ENCODE measurements at regions not wholly inside any gene's neighbourhood (a gene's known extent, or its start where the extent isn't known, plus 50 kb on each side); places are given as distances from the start of the nearest gene placed in this dataset.

DNA sequence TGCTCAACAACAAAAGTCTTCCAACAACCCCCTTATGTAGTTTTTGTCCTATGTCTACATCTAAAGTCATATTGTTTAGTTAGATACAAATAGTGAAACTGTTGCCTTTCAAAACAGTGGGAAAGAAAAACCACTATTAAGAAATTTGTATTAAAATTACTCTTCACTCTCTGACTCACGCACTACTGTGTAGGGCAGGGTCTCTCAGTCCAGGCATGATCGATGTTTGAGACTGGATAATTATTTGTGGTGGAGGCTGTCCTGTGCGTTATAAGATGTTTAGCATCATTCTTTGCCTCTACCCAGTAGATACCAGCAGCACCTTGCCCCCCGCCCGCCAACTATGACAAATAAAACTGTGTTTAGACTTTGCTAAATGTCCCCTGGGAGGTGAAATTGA is 369.4 kb upstream of the ZEB2 start:
- H3K36me3 Mint-ChIP-seq (ENCODE audit: low read depth) = no peaks in the 10 kb centered on the region
- no peak overlapping the region for H3K27ac Mint-ChIP-seq
- no peaks in the 10 kb centered on the region for H3K4me1 Mint-ChIP-seq (ENCODE audit: low read depth)
- no peaks in the 10 kb centered on the region for H3K9me3 Mint-ChIP-seq
- H3K4me3 Mint-ChIP-seq = no peak overlapping the region
- no peaks in the 10 kb centered on the region for H3K27me3 Mint-ChIP-seq (ENCODE audit: low read depth)

DNA sequence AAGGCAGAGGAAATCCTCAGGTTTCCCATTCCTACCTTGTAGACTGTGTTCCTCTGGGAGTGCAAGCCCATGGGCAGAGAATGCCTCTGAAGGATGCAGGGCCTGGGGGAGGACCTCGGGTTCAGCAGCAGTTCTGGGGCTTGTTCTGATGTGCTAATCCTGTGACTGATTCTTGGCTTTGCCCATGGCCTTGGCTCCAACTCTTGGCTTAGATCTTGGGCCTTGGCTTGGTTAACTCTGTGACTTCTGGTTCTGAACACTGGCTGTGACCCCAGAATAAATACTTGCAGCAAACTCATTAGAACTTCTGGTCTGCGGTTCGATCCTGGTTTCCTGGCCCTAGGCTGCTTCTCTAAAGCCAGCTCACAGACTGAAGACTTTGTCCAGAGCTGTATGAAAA is 366.9 kb upstream of the ZEB2 start:
- Mint-ChIP-seq H3K4me1 (ENCODE audit: low read depth) (no peaks in the 10 kb centered on the region), H3K9me3 (no peaks in the 10 kb centered on the region), H3K27me3 (ENCODE audit: low read depth) (no peaks in the 10 kb centered on the region), H3K36me3 (ENCODE audit: low read depth) (no peaks in the 10 kb centered on the region), H3K27ac (no peak overlapping the region), H3K4me3 (no peak overlapping the region)

DNA sequence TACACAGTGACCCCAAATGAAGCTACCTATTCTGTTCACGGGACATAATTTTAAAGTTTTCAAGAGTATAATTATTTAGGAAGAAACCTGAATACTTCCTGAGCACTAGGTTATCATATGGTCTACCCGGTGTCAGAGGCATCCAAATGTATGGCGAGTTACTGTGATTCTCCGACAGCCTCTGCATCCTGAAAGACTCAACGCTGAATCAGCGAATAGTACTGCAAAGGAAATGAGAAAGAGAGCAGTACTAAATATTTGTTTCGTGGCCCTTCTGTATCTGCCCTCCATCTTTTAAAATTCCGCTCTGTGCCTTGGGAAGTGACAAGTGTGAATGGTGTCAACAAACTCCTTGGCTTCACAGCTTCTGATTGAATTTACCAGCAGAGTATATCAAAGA is 358.0 kb upstream of the ZEB2 start:
- H3K4me3 Mint-ChIP-seq = no peak overlapping the region
- no peaks in the 10 kb centered on the region for H3K9me3 Mint-ChIP-seq
- no peaks in the 10 kb centered on the region for H3K27me3 Mint-ChIP-seq (ENCODE audit: low read depth)
- H3K4me1 Mint-ChIP-seq (ENCODE audit: low read depth) = no peaks in the 10 kb centered on the region
- no peaks in the 10 kb centered on the region for H3K36me3 Mint-ChIP-seq (ENCODE audit: low read depth)
- H3K27ac Mint-ChIP-seq = no peak overlapping the region

DNA sequence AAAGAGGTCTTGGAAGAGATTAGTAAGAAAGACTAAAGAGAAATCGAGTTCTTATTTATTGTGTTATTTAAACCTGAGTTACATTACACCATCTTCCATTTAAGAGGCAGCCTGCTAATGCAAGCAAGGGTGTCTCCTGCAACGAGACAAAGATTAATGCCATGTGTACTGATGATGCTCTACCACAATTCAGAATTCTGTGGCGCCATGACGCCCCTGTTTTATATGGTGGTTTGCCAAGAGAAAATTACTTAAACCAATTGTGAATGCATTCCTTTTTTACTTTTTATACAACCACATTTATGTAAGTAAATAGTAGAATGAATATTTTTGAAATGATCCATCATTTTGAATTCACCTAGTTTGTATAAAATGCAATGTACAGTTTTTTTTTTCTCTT is 356.1 kb upstream of the ZEB2 start:
- H3K4me3 Mint-ChIP-seq = no peak overlapping the region
- H3K36me3 Mint-ChIP-seq (ENCODE audit: low read depth) = no peaks in the 10 kb centered on the region
- H3K27ac Mint-ChIP-seq = no peak overlapping the region
- H3K9me3 Mint-ChIP-seq = no peaks in the 10 kb centered on the region
- H3K4me1 Mint-ChIP-seq (ENCODE audit: low read depth) = no peaks in the 10 kb centered on the region
- H3K27me3 Mint-ChIP-seq (ENCODE audit: low read depth) = no peaks in the 10 kb centered on the region

DNA sequence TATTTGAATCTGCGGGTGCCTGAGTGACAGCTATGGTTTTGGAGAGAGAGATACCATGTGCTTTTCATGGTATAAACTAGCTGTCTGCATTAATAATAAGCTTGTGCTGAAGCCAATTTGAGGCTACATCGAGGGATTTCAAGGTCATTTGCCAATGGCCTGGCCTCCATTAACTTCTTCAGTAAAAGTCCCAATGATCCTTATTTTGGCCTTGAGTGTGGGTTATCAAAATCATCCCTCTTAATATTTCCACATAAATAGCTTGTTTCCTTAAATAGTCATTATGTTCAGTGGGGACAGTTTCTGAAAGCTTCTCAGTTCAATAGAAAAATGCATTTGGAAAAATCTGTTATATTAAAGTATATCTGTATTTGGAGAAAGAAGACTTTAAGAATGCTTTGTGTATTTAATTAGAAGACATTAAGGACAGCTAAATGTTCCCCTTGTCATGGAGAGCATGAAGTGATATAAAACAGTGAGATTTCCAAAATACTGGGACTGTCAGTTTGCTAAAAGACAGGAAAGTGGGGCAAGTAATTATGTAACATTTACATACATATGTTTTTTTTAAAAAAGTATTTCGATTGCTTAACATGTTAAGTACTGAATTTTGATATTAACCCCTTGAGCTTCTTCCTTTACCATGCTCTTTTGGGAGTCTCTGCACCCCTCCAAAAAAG is 355.5 kb upstream of the ZEB2 start:
- Mint-ChIP-seq H3K9me3 (no peaks in the 10 kb centered on the region), H3K4me1 (ENCODE audit: low read depth) (no peaks in the 10 kb centered on the region), H3K27me3 (ENCODE audit: low read depth) (no peaks in the 10 kb centered on the region), H3K27ac (no peak overlapping the region), H3K36me3 (ENCODE audit: low read depth) (no peaks in the 10 kb centered on the region), H3K4me3 (no peak overlapping the region)

DNA sequence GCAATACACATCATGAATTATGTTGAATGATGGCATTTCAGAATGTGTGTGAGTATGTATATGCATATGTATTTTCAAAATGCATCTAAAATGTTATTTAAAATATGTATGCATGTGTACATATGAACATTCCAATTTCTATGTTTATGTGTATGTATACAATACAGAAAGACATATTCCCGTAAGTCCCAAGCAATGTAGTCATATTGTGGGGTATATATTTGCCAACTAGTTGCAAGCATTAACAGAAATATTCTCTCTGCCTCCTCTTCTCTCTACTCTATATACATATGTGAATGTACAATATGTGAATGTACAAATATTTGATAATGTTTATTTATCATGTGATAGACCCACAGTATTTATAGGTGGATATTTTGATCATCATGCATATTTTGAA is 345.8 kb upstream of the ZEB2 start:
- no peaks in the 10 kb centered on the region for H3K9me3 Mint-ChIP-seq

DNA sequence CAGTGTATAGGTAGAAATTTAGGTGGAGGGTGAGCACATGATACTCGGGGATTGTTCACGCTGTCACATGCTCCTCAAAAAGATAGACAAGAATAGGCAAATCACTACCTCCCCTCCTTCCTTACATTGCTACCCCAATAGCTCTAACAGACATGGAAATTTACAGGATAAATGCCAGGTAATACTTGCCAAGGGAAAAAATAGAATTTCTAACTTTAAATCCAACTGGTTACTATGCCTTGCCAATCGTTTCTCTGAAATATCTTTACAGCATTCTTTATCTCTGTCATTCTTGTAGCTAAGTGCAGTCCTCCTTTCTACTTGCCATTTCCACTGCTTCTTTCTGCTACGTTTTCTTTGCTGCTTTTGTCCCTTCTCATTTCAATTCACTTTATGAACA is 339.8 kb upstream of the ZEB2 start:
- Mint-ChIP-seq H3K36me3 (ENCODE audit: low read depth) (no peaks in the 10 kb centered on the region), H3K4me3 (no peak overlapping the region), H3K9me3 (no peaks in the 10 kb centered on the region), H3K27ac (no peak overlapping the region), H3K27me3 (ENCODE audit: low read depth) (no peaks in the 10 kb centered on the region), H3K4me1 (ENCODE audit: low read depth) (no peaks in the 10 kb centered on the region)

More for the DNA sequence above, 345.8 kb upstream of the ZEB2 start:
- H3K27ac Mint-ChIP-seq = no peak overlapping the region
- no peak overlapping the region for H3K4me3 Mint-ChIP-seq
- no peaks in the 10 kb centered on the region for H3K36me3 Mint-ChIP-seq (ENCODE audit: low read depth)
- no peaks in the 10 kb centered on the region for H3K4me1 Mint-ChIP-seq (ENCODE audit: low read depth)
- H3K27me3 Mint-ChIP-seq (ENCODE audit: low read depth) = no peaks in the 10 kb centered on the region

DNA sequence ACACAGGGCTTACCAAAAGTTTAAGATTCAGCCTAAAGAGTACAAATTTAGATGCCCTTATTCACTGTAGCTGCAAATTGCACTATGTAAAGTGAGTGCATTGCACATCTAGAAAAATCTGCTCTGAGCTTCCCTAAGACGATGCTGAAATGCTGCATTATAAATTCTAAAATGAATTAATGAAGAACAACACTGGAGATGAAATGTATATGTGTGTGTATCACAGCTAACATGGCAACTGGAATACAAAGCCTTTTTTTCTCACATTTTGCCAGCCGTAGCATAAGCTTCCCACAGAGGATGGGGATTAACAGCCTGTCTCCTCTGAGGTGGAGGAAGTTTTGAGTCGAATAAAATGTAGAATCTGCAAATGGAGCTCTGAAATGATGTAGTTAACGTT is 338.3 kb upstream of the ZEB2 start:
- Mint-ChIP-seq H3K4me3 (no peak overlapping the region), H3K27me3 (ENCODE audit: low read depth) (no peaks in the 10 kb centered on the region), H3K9me3 (no peaks in the 10 kb centered on the region), H3K36me3 (ENCODE audit: low read depth) (no peaks in the 10 kb centered on the region), H3K4me1 (ENCODE audit: low read depth) (no peaks in the 10 kb centered on the region), H3K27ac (no peak overlapping the region)

DNA sequence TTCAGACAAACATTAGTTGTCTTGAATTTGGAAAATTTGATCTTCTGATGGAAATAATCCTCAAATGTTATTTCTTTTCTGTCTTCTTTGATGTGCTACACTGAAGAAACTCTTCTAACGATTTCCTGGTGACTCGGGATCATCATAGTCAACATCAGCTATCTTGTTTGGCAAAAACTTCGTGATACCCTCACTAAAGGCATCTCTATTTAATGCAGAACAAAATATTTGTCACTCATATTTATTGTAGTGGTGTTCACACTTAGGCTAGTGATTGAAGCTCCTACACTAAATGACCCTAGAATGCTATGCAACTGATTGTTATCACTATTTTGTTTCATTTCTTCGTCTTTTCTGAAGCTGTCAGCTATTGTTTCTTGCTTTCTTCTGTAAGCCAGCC is 334.7 kb upstream of the ZEB2 start:
- Mint-ChIP-seq H3K27me3 (ENCODE audit: low read depth) (no peaks in the 10 kb centered on the region), H3K9me3 (no peaks in the 10 kb centered on the region), H3K4me1 (ENCODE audit: low read depth) (no peaks in the 10 kb centered on the region), H3K4me3 (no peak overlapping the region), H3K36me3 (ENCODE audit: low read depth) (no peaks in the 10 kb centered on the region), H3K27ac (no peak overlapping the region)

DNA sequence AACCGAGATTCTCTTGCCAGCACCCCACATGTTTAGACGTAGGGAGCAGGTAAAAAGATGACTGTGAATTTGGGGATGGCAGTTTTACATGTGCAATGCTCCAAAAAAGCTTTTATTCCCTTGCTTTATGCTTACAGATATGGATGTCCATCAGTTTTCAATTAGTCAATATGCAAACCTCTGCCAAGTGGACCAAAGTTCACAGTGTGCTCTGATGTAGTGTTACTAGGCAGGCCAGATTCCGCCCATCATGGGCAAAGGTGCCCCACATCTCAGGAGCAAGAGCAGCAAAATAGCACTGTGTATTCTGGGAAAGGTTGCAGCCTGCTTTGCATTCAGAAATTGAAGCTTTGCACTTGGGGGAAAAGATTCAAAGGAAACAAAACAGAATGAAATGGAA is 329.7 kb upstream of the ZEB2 start:
- Mint-ChIP-seq H3K36me3 (ENCODE audit: low read depth) (no peaks in the 10 kb centered on the region), H3K27ac (no peak overlapping the region), H3K4me1 (ENCODE audit: low read depth) (no peaks in the 10 kb centered on the region), H3K4me3 (no peak overlapping the region), H3K9me3 (no peaks in the 10 kb centered on the region), H3K27me3 (ENCODE audit: low read depth) (no peaks in the 10 kb centered on the region)

DNA sequence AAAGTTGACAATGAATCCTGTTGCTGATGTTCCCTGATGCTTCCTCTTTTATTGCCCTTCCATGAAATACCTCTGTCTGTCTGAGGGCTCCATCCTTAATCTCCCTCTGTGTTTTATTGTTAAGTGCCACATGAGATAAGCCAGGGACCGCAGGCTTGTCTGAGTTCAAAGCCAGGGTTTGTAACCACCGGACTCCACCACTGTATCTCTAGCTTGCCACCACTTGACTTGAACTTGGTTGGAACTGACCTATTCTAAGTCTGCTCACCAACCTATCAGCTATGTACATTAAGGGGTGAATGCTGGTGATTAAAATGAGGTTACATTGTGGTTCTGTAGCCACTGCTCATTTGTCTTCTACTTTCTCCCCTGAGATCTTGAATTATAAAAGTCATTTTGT is 328.5 kb upstream of the ZEB2 start:
- no peaks in the 10 kb centered on the region for H3K27me3 Mint-ChIP-seq (ENCODE audit: low read depth)
- H3K36me3 Mint-ChIP-seq (ENCODE audit: low read depth) = no peaks in the 10 kb centered on the region
- no peaks in the 10 kb centered on the region for H3K4me1 Mint-ChIP-seq (ENCODE audit: low read depth)
- H3K9me3 Mint-ChIP-seq = no peaks in the 10 kb centered on the region
- no peak overlapping the region for H3K4me3 Mint-ChIP-seq
- no peak overlapping the region for H3K27ac Mint-ChIP-seq

DNA sequence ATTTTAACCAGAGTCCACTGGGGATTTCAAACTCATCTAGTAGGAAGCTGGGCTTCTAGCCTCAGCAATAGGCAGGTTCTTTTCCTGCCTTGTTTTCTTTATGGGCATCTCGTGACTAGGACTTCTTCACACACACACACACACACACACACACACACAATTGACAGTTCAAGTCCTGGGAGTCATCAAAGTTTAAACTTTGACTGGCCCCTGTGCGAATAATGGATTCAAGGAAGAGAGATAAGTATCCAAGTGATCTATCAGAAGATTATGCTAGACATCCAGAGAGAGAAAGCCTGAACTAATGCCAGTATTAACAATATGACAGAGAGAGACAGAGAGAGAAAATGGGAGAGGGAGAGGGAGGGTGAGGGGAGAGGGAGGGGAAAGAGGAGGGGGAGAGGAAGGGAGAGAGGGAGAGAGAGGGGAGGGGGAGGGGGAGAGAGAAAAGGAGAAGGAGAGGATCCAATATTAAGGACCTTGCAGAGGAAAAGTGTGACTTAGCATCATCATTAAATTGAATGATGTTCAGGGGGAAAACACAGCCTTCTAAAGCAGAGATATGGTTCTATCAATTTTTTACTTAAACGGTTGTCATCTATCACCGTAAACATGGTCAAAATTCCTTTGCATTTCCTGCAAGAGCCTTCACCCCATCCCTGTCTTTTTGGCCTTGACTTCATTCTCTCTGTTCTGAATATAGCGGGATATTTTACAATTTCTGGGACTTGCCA is 327.6 kb upstream of the ZEB2 start:
- no peak overlapping the region for H3K27ac Mint-ChIP-seq
- no peaks in the 10 kb centered on the region for H3K36me3 Mint-ChIP-seq (ENCODE audit: low read depth)
- no peaks in the 10 kb centered on the region for H3K9me3 Mint-ChIP-seq
- no peaks in the 10 kb centered on the region for H3K27me3 Mint-ChIP-seq (ENCODE audit: low read depth)
- no peak overlapping the region for H3K4me3 Mint-ChIP-seq
- H3K4me1 Mint-ChIP-seq (ENCODE audit: low read depth) = no peaks in the 10 kb centered on the region

DNA sequence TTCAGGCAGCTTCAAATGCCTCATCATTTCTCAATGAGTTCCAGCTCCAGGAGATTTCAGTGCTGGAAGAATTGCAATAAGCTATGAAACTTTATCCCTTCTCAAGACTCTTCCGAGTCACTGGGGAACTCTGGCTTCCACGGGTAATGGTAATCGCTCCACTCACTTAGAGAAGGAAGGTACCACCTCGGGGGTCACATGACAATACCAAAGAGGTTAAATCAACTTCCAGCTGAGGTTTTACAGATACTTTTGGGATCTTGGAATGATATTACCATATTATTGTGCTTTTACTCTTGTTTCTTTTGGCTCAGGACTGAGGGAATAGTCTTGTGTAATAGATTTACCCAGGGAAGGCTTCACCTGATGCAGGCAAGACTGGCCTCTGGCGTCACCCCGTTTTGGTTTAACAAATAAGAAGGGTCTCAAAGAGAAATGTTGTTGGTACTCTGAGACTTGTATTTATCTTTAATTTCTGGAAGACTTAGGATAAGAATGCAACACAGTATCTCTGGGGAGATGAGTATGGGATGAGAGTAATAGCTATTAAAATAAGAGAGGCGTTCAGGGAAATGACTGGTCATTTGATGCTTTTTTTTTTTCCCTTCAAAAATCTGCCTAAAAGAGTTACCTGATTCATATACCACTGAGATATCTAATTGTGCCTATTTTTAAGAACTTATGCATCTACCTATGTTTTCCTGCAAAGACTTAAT is 316.9 kb upstream of the ZEB2 start:
- Mint-ChIP-seq H3K27me3 (ENCODE audit: low read depth) (no peaks in the 10 kb centered on the region), H3K4me1 (ENCODE audit: low read depth) (no peaks in the 10 kb centered on the region), H3K9me3 (no peaks in the 10 kb centered on the region), H3K36me3 (ENCODE audit: low read depth) (no peaks in the 10 kb centered on the region), H3K4me3 (no peak overlapping the region), H3K27ac (no peak overlapping the region)

DNA sequence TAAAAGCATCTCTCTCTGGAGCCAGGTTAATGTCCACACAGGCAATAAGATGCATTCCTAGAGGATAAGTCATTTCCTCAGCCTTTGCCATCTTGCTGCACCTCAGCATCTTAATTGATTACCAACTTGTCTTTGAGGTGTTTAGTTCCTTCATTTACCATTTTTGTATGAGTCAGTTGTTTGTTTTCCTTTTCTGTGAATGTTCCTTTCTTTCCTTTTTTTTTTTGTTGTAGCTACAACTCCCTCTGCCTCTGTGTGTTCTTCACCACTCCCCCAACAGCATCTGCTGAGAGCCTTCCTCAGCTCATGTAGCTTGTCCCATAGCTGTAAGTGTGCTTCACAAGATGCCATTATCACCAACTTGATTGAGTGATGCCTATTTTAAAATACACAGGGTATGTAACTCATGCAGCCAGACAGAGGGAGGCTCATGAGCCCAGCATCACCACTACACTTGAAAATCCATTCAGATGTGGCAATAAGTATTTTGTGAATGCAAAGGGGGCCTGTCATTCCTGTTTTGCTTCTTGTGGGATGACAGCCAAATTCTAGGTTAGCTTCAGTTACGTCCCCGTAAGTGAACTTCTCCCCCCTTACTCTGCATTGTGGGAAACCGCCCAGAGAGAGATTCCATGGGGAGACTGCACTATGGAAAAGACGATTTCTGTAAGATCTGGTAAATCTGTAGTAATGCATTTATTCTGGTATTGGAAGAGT is 315.9 kb upstream of the ZEB2 start:
- Mint-ChIP-seq H3K27ac (no peak overlapping the region), H3K4me1 (ENCODE audit: low read depth) (no peaks in the 10 kb centered on the region)

More for the DNA sequence above, 315.9 kb upstream of the ZEB2 start:
- Mint-ChIP-seq H3K27me3 (ENCODE audit: low read depth) (no peaks in the 10 kb centered on the region), H3K9me3 (no peaks in the 10 kb centered on the region), H3K36me3 (ENCODE audit: low read depth) (no peaks in the 10 kb centered on the region), H3K4me3 (no peak overlapping the region)

All from T-helper 1 cell treated with Interleukin-12 subunit alpha and Interleukin-12 subunit beta and Interleukin-4 antibody, amounts not matched to agents 30 μg/mL and 1 μg/mL, for 36 hours (primary cell).